ENCODE measurements at regions not wholly inside any gene's neighbourhood (a gene's known extent, or its start where the extent isn't known, plus 50 kb on each side); places are given as distances from the start of the nearest gene placed in this dataset.

DNA sequence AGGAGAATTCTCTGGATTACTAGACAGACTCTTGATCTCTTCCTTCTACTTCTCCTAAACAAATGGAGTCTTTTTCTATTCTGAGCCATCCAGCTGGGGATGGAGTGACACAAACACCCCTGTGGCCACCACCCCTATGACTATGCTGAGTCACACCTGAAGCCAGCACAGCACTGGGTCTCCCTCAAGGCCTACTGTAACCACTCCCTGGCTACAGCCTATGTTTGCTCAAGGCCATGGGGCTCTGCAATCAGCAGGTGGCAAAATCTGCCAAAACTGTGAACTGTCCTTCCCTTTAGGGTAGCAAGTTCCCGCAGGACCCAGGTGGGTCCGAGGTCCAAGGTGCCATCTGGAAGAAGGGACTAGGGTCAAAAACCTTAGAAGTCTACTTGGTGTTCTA lies 132.3 kb downstream of the TINAG start:
- H3K79me2 ChIP-seq (ENCODE audit: insufficient read depth, low read length): no peaks in the 10 kb centered on the region
- no peaks in the 10 kb centered on the region for H3K9me2 ChIP-seq (ENCODE audit: low read depth, low read length)
- no peak overlapping the region for H3K4me3 ChIP-seq (ENCODE audit: low read depth, low read length, poor library complexity, severe bottlenecking)
- no peak overlapping the region for H3K4me2 ChIP-seq (ENCODE audit: low read length)
- no peaks in the 10 kb centered on the region for H3K27me3 ChIP-seq (ENCODE audit: insufficient read depth, low read length)
- no peaks in the 10 kb centered on the region for H3K9me3 ChIP-seq (ENCODE audit: low read length)
- no peaks in the 10 kb centered on the region for H3K4me1 ChIP-seq (ENCODE audit: insufficient read depth, low read length, severe bottlenecking)
- no peak overlapping the region for H3K27ac ChIP-seq (ENCODE audit: low read depth, low read length, poor library complexity, severe bottlenecking)
- no peak for TF ChIP-seq EZH2 (IDR thresholded peaks at IDR 0.05; ENCODE audit: borderline replicate concordance, low read length)
- TF ChIP-seq, protein P1, sequence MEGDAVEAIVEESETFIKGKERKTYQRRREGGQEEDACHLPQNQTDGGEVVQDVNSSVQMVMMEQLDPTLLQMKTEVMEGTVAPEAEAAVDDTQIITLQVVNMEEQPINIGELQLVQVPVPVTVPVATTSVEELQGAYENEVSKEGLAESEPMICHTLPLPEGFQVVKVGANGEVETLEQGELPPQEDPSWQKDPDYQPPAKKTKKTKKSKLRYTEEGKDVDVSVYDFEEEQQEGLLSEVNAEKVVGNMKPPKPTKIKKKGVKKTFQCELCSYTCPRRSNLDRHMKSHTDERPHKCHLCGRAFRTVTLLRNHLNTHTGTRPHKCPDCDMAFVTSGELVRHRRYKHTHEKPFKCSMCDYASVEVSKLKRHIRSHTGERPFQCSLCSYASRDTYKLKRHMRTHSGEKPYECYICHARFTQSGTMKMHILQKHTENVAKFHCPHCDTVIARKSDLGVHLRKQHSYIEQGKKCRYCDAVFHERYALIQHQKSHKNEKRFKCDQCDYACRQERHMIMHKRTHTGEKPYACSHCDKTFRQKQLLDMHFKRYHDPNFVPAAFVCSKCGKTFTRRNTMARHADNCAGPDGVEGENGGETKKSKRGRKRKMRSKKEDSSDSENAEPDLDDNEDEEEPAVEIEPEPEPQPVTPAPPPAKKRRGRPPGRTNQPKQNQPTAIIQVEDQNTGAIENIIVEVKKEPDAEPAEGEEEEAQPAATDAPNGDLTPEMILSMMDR (IDR thresholded peaks at IDR 0.05; ENCODE audit: low read length): no peak
- H3K36me3 ChIP-seq (ENCODE audit: insufficient read depth, low read length): no peaks in the 10 kb centered on the region
- no peaks in the 10 kb centered on the region for H4K20me1 ChIP-seq (ENCODE audit: insufficient read depth, low read length)
- H3F3A ChIP-seq (ENCODE audit: insufficient read depth, low read length): no peaks in the 10 kb centered on the region
- no peak overlapping the region for H3K9ac ChIP-seq (ENCODE audit: low read length)
- H2AFZ ChIP-seq (ENCODE audit: low read length): no peak overlapping the region

DNA sequence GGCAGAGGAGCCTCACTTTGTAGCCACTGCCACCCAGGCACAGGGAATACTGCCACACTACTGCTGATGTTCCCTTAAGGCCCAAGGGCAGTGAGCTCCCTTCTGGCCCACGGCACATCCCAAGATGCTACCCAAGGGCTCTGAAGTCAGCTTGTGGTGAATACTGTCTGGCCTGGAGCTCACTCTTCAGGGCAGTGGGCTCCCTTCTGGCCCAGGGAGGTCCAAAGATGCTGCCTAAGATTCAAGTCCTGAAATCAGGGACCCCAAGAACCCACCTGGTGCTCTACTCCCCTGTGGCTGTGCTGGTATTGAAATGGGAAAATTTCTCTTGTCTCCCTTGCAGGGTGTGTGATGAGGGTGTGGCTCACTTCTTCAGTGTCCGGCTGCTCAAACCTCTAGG lies 132.8 kb downstream of the TINAG start:
- Histone ChIP-seq H4K20me1 (ENCODE audit: insufficient read depth, low read length) (no peaks in the 10 kb centered on the region), H3K36me3 (ENCODE audit: insufficient read depth, low read length) (no peaks in the 10 kb centered on the region), H3F3A (ENCODE audit: insufficient read depth, low read length) (no peaks in the 10 kb centered on the region), H3K79me2 (ENCODE audit: insufficient read depth, low read length) (no peaks in the 10 kb centered on the region), H3K4me2 (ENCODE audit: low read length) (no peak overlapping the region), H3K4me1 (ENCODE audit: insufficient read depth, low read length, severe bottlenecking) (no peaks in the 10 kb centered on the region), H2AFZ (ENCODE audit: low read length) (no peak overlapping the region), H3K9me3 (ENCODE audit: low read length) (no peaks in the 10 kb centered on the region), H3K27me3 (ENCODE audit: insufficient read depth, low read length) (no peaks in the 10 kb centered on the region), H3K9me2 (ENCODE audit: low read depth, low read length) (no peaks in the 10 kb centered on the region), H3K9ac (ENCODE audit: low read length) (no peak overlapping the region), H3K4me3 (ENCODE audit: low read depth, low read length, poor library complexity, severe bottlenecking) (no peak overlapping the region), H3K27ac (ENCODE audit: low read depth, low read length, poor library complexity, severe bottlenecking) (no peak overlapping the region)
- TF ChIP-seq EZH2 (IDR thresholded peaks at IDR 0.05; ENCODE audit: borderline replicate concordance, low read length): no peak
- TF ChIP-seq, protein P1 (IDR thresholded peaks at IDR 0.05; ENCODE audit: low read length): no peak

DNA sequence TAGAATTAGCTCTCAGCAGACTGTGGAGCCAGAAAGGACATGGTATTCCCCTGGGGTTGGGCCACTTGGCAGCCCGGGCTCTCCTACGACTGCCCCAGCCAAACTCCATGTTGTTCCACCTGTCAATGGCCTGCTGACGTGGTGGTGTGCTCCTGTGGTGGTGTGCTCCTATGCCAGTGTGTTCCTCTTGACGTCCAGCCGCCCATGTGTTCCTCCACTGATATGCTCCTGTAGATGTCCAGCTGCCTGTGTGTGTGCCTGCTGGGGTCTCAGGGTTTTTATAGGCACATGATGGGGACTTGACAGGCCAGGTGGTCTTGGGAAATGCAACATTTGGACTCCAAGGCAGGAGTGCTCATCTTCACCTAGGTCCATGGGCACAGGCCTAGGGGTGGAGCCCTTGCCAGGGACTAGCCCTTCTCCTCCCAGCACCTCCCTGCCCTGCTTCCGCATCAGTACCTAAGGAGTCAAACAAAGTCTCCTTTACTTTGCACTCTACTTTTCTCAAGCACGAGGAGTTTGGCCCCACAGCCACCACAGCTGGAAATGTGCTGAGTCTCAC lies 133.5 kb downstream of the TINAG start:
- no peaks in the 10 kb centered on the region for H3K9me2 ChIP-seq (ENCODE audit: low read depth, low read length)
- H3K4me2 ChIP-seq (ENCODE audit: low read length): no peak overlapping the region
- H3F3A ChIP-seq (ENCODE audit: insufficient read depth, low read length): no peaks in the 10 kb centered on the region
- H3K27ac ChIP-seq (ENCODE audit: low read depth, low read length, poor library complexity, severe bottlenecking): no peak overlapping the region
- no peaks in the 10 kb centered on the region for H3K9me3 ChIP-seq (ENCODE audit: low read length)
- TF ChIP-seq EZH2 (IDR thresholded peaks at IDR 0.05; ENCODE audit: borderline replicate concordance, low read length): no peak
- TF ChIP-seq, protein P1 (IDR thresholded peaks at IDR 0.05; ENCODE audit: low read length): no peak
- no peaks in the 10 kb centered on the region for H3K79me2 ChIP-seq (ENCODE audit: insufficient read depth, low read length)
- H3K4me1 ChIP-seq (ENCODE audit: insufficient read depth, low read length, severe bottlenecking): no peaks in the 10 kb centered on the region
- no peaks in the 10 kb centered on the region for H3K27me3 ChIP-seq (ENCODE audit: insufficient read depth, low read length)
- H3K4me3 ChIP-seq (ENCODE audit: low read depth, low read length, poor library complexity, severe bottlenecking): no peak overlapping the region
- no peak overlapping the region for H2AFZ ChIP-seq (ENCODE audit: low read length)
- H3K36me3 ChIP-seq (ENCODE audit: insufficient read depth, low read length): no peaks in the 10 kb centered on the region
- no peak overlapping the region for H3K9ac ChIP-seq (ENCODE audit: low read length)
- H4K20me1 ChIP-seq (ENCODE audit: insufficient read depth, low read length): no peaks in the 10 kb centered on the region

Measured in OCI-LY1 (cell line).